GM12874 (cell line): ENCODE measurements at regions not wholly inside any gene's neighbourhood (a gene's known extent, or its start where the extent isn't known, plus 50 kb on each side); places are given as distances from the start of the nearest gene placed in this dataset.

Experiments
- TF ChIP-seq, protein P1 (sequence below): IDR thresholded peaks from 2 replicates; pipeline ENCODE4 v1.5.1; 2011; ENCODE audit warnings: low read depth, mild to moderate bottlenecking, control low read depth, low read length, moderate library complexity; ENCODE audit not compliant: insufficient read depth

DNA sequence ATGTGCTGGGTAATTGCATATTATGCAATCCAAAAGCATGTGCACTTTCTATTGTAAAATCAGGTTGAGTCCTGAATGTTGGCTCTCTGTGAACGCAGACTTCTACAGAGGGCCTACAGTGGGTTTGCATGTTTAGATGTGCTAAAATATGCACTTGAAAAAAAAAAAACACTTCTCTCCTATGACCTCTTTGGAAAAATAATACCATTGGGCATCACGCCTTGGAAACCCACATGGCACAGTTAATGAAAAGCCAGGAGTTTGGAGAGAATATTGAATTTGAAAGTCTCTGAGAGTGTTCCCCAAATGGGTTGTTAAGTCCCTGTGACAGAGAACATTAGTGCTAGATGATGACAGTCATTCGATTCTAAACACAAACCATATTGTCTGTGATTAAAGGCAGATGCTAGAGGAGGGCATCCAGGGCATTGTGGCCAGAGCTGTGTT, 710.4 kb upstream of the PIK3C3 start:
- TF ChIP-seq, protein P1, sequence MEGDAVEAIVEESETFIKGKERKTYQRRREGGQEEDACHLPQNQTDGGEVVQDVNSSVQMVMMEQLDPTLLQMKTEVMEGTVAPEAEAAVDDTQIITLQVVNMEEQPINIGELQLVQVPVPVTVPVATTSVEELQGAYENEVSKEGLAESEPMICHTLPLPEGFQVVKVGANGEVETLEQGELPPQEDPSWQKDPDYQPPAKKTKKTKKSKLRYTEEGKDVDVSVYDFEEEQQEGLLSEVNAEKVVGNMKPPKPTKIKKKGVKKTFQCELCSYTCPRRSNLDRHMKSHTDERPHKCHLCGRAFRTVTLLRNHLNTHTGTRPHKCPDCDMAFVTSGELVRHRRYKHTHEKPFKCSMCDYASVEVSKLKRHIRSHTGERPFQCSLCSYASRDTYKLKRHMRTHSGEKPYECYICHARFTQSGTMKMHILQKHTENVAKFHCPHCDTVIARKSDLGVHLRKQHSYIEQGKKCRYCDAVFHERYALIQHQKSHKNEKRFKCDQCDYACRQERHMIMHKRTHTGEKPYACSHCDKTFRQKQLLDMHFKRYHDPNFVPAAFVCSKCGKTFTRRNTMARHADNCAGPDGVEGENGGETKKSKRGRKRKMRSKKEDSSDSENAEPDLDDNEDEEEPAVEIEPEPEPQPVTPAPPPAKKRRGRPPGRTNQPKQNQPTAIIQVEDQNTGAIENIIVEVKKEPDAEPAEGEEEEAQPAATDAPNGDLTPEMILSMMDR = no peak

DNA sequence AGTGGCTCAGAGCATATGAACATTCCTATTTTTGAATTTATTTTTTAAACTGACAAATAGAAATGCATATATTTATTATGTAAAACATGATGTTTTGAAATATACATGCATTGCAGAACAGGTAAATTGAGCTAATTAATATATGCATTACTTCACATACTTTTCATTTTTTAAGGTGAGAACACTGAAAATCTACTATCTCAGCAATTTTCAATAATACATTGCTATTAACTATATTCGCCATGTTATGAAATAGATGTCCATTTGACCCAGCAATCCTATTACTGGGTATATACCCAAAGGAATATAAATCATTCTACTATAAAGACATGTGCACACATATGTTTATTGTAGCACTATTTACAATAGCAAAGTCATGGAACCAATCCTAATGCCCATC, 717.7 kb upstream of the PIK3C3 start:
- TF ChIP-seq, protein P1 = no peak

DNA sequence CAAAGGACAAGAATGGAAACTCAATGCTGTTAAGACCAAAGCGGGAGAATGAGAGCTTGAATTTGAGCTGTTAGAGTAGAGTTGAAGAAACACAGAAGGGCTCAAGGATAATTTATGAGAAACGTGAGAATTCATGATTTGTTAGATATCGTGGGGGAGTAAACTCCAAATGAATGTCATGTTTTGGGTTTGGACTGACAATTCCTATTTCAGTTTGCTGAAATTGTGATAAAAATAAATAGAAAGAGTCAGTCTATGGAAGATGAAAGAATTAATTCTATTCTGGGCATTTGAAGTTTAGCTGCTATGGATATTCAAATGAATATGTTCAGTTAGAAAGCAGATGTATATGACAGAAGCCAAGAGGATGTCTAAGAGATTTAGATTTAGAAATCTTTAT, 723.4 kb upstream of the PIK3C3 start:
- TF ChIP-seq, protein P1 = no peak

DNA sequence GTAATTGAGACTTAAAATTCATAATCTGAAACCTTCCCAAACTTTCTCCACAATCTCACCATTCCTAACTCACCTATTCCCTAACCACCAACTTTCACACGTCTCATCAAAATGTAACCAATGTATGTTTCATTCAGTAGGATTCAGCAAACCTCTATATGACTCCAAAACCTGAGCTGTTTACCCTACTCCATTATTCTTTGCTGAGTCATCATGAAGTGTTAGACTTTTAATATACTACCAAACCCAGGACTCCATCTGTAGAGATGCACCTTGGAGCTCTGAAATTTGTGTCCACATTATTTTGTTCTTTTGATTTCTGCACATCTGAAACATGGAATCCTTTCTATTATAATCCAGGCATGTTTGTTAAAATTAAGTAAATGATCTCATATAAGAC, 727.0 kb upstream of the PIK3C3 start:
- TF ChIP-seq, protein P1 = no peak

DNA sequence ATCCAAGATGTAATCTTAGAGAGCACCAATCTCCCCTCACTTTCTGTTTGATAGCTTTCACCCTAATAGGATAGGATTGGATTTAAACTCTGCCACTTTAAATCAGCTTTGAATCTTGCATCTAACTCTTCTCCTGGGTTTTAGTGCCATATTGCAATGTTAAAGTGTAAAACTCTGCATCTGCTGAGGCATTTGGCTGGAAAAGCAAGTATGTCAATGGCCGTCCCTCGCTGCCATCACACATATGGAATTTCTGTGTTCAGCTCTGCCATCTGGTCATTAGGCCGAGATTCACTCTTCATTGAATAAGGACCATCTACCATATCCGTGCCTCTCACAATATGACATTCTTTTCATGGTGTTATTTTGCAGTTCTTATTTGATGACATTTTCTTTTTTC, 728.1 kb upstream of the PIK3C3 start:
- TF ChIP-seq, protein P1 = no peak

DNA sequence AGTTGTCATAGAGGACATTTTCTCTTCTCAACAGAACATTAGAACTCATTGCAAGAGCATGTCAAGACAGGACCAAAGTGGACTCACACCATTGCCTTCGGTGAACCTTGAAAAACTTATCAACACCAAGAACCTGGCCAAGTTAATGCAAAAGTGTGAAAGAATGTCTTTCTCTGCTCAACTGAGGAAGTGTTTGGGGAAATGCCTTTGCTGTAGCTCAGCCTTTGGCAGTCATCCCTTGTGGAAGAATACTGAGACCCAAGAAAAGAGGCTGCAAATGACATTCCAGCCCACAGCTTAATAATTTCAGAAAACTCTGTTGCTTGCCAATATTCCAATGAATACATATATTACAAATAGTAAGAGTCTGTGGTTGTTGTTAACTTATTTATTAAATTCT, 728.8 kb upstream of the PIK3C3 start:
- TF ChIP-seq, protein P1 = no peak

DNA sequence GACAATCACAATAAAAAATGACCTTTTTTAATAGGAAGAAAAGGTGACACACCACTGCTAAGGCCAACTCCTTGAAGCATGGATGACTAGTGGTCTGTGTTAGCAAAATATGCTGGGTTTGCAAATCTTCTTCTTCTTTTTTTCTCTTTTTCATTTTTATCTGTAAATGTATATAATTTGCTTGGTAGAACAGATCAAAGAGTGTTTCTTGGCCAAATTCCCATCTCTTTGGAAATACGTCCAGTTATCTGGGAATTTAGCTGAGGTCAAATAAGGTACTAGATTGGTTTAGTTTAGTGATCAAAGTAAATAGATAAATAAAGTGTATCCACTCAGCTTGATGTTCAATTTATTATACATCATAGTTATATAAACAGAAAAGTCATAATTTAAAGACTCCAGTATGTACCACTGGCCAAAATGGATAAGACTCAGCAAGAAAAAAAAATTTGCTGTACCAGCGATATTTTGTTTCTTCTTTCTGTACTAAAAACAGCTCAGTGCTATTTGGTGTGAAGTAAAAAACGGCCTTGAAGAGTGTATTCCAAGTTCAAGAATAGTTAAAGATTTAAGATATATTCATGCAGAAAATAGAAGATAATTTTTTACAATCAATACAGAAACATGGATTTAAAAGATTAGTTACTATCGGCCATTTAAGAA, 738.6 kb upstream of the PIK3C3 start:
- TF ChIP-seq, protein P1 = no peak

DNA sequence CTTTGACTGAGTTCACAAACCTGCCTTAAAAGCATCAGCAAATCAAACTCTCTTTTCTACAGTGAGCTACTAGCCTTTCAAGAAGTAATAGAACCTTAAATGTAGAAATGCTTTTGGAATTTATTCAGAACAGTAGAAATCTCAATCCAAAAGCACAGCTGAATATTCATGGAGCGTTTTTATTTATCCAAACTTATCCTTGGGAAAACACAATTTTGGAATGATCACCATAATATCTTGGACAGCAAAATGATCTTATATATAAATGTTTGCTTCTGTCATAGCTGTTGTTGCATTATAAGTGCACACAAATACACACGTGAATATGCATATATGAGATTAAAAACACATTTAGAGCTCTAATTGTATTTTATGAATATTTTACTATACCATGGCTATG, 747.3 kb upstream of the PIK3C3 start:
- TF ChIP-seq, protein P1 = no peak
